T1000 (cell line): ENCODE measurements at regions not wholly inside any gene's neighbourhood (a gene's known extent, or its start where the extent isn't known, plus 50 kb on each side); places are given as distances from the start of the nearest gene placed in this dataset.

ENCODE experiments used
- DNase-seq: peaks from one replicate; lab custom pipeline; 2025; ENCODE audit warnings: mixed read lengths; lab: John Stamatoyannopoulos, UW

DNA sequence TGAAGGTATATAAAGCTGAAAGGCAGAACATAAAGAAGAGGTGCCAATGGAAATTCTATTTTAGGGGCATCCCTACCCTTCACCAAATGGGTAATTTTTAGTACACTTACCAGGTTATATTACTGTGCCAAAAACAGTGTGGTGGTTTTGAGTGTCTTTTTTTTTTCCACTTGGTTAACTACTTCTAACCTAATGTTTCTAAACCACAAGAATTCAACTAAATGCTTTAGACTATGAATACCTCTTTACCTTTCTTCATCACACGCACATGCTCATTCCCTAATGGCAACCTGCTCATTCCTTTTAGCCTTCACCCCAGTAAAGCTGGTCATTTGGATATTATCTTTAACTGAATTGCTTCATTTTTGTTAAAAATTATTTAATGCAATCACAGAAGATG is 215.6 kb downstream of the PIK3R1 start:
- DNase-seq = no peak

DNA sequence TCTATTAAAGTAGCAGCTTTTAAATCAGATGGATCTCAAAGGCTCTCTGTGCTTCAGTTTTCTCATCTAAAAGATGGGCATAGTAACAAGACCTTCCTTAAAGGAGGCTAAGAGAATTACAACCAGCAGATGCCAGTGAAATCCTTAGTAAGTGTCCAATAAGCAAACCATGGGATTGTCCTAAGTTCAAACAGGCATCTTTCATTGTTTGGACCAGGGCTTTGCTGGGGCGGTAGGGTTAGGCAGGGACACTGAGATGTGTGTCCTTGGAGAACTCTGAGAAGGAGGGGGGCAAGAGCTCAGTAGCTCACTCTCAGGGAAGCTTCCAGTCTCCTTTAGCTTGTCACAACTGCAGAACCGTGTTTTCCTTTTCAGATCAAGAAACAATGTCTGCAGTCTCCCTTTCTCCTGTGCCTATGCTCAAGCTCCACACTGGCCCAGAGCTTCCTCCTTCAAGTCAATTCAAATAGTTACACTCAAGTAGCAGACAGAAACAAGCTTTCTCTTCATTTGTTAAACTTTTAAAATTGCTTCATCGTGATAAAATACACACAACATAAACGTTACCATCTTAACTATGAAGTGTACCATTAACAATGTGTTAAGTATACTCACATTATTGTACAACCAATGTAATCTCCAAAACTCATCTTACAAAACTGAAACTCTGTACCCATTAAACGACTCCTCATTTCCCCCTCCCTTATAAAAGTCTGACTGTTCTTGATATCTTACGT is 216.2 kb downstream of the PIK3R1 start:
- DNase-seq = no peak

GRCh38 chr5:68432682-68433081 is 217.1 kb downstream of the PIK3R1 start:
- no peak for DNase-seq

DNA sequence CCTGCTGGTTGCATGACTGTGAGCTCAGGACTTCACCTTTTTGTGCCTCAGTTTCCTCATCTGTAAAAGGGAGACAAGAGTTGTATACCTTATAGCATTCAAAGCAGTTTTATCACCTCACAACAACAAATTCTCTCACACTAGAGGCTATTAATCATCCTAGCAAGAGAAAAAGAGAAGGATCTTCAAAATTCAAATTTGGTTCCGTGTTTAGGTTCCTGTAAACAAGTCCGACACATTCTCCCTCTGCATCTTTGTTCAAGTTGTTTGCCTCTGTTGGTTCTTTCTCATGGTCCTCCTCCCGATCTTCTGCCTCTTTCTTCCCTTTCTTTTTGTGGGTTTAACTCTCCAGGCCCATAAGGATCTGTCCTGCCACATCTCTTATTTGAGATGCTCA is 218.0 kb downstream of the PIK3R1 start:
- no peak for DNase-seq

GRCh38 chr5:68433923-68434879 is 218.6 kb downstream of the PIK3R1 start:
- peak; percentile 91 for DNase-seq

GRCh38 chr5:68435611-68436010 is 220.1 kb downstream of the PIK3R1 start:
- DNase-seq = no peak

- DNase-seq = no peak
Measured at GRCh38 chr5:68436686-68437520, 221.3 kb downstream of the PIK3R1 start.

DNA sequence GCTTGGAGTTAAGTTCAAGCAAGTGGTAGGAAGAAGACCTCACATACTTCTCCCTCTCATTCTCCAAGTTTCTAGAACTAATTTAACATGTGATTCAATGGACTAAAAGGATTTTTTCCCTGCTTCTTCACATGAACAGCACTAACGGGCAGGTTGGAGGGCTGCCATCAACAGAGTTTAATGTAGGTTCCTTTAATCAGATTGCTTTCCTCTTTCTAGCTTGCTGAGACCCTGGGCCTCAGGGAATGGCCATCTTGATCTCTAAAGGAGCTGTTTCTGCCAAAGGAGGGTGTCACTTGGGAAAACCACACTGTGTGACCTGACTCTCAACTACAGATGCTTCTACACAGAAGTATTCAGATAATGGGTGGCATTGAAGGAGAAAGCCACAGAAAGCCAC is 223.3 kb downstream of the PIK3R1 start:
- no peak for DNase-seq

- DNase-seq = no peak
Measured at GRCh38 chr5:68440245-68440644, 224.7 kb downstream of the PIK3R1 start.

- no peak for DNase-seq
Measured at GRCh38 chr5:68440651-68441050, 225.1 kb downstream of the PIK3R1 start.

GRCh38 chr5:68441309-68442073 is 225.9 kb downstream of the PIK3R1 start:
- DNase-seq = no peak

DNA sequence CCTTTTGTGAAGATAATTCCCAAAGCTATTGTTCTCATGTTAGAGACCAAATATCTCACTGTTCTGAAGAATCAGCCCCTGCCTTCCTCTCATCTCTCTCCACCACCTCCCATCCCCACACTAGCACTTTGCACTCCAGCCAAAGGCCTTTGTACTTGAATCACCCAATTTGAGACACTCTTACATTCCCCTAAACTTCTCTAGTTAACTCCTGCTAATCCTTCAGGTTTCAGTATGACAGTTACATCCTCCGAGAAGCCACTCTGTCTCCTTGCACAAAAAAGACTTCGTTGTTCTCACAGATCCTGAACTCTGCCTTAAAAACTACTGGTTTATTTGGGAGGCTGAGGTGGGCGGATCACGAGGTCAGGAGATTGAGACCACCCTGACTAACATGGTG is 227.5 kb downstream of the PIK3R1 start:
- DNase-seq = no peak

DNA sequence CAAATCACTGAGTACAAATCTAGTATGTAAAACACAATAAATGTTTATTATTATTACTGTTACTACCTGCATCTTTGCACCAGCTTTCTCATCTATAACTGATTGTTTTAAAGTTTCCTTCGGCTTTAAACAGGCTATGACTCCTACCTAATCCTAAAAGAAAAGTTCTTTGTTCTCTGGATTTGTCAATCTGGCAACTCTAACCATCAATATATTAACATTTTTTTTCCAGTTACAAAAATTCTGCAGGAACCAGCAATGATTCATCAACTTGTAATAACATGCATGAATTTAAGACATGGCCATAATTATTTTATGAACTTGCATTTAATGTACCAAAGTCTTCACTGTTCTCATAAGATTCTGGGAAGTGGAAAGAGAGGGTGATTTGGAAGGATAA is 228.5 kb downstream of the PIK3R1 start:
- DNase-seq = no peak

DNA sequence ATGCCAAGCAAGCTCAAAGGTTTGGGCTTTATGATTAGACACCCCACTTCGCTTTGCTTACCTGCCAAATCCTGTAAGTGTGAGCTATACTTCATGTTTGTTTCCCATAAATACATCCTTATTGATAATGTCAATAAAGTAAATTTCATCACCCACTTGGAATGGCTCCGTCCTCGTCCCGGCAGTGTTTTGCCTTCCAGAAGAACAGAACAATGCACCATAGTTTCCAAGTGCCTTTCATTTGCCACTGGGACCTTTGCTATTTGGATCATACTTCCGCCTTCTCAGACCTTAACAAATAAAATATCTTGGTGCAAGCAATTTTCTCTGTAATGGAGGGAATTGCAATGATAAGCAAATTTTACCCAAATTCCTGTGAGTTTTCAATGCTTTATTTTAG is 229.3 kb downstream of the PIK3R1 start:
- no peak for DNase-seq

DNA sequence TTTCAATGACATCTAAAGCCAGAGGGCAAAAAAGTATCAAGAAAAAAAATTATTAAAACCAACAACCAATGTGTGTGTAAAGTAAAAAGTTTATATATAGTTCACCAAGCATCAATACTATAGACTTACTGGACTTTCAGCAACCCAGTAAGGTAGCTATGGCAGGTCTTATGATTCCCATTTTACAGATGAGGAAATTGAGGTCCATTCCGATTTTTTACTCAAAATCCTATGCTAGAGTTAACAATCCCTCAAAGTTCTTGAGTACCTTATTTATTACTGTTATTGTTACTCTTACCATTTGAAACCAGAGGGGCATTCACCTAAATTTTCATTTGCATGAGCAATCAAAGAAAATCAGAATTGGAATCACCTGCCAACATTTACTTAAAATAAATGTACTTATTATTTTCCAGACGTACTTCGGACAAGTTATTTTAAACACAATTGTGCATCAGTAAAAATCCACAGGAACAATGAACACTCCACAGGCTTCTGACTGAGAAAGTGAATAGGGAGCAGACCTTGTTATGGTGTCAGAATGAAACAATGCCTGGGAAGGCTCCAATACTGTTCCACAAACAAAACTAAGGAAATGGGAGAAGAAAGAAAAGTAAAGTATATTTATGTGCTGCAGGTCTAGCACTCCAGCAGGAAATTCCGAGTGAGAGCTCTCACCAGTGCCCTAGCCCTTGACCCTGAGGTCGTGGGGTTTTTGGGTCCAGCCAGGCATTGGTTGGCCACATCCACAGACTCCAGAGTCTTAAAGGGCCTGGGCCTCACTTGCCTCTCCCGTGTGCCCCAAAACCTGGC is 229.9 kb downstream of the PIK3R1 start:
- no peak for DNase-seq

DNA sequence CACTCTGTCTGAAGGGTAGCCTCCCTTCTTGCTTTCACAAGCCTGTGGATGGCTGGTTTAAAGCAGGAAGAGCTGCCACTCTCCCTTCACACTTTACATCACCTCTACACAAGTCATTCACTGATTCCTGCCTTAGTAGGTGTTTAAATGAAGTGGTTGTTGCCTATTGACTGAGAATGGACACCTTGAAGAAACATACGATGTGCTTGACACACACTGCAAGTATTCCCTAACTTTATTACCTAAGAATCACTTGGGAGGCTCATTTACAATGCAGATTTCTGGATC is 230.5 kb downstream of the PIK3R1 start:
- no peak for DNase-seq

- DNase-seq = no peak
Measured at GRCh38 chr5:68446487-68446894, 230.9 kb downstream of the PIK3R1 start.

DNA sequence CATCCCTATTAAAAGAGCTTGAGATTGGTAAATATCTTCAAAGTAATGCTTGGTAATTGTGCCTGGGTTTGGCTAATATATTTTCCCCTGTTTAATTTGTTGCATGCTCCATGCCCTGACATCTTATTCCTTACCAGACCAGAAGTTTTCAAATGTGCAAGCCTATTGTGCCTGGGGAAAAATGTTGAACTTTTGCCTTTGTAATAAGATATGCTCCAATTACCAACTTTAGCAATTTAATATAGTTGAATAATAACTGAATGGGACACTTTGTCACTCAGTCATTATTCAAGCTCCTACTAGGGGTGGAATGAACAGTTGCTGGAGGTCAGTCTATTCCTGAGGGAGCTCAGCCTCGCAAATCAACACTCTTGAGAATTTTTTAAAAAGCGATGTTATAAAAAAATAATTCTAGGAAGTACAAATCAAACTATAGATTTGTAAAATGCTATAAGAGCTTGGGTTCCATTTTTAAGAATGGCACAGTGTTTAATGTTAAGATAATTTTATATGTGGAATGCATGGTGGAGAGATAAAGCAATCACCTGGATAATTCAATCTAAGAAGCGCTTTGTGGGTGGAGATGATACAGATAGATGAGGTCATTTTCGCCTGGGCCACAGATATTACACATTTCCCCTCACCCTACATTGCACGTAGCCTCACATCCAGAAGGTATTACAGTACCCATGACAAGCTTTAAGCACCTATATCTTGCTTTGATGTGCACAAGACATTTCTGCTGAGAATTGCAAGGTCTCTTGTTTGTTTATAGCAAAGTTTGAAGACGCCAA is 231.8 kb downstream of the PIK3R1 start:
- no peak for DNase-seq

- DNase-seq = no peak
Measured at GRCh38 chr5:68449380-68449779, 233.8 kb downstream of the PIK3R1 start.

GRCh38 chr5:68450245-68450852 is 234.8 kb downstream of the PIK3R1 start:
- no peak for DNase-seq
